ENCODE measurements at regions not wholly inside any gene's neighbourhood (a gene's known extent, or its start where the extent isn't known, plus 50 kb on each side); places are given as distances from the start of the nearest gene placed in this dataset.
"Not testable (repeated sequence)": the region's sequence is repeated elsewhere in the genome, so short reads cannot be mapped to it uniquely, and the experiment has no call there.

- TF ChIP-seq, protein P1, sequence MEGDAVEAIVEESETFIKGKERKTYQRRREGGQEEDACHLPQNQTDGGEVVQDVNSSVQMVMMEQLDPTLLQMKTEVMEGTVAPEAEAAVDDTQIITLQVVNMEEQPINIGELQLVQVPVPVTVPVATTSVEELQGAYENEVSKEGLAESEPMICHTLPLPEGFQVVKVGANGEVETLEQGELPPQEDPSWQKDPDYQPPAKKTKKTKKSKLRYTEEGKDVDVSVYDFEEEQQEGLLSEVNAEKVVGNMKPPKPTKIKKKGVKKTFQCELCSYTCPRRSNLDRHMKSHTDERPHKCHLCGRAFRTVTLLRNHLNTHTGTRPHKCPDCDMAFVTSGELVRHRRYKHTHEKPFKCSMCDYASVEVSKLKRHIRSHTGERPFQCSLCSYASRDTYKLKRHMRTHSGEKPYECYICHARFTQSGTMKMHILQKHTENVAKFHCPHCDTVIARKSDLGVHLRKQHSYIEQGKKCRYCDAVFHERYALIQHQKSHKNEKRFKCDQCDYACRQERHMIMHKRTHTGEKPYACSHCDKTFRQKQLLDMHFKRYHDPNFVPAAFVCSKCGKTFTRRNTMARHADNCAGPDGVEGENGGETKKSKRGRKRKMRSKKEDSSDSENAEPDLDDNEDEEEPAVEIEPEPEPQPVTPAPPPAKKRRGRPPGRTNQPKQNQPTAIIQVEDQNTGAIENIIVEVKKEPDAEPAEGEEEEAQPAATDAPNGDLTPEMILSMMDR (conservative IDR thresholded peaks at IDR 0.05; ENCODE audit: low read depth in 2 of 2), result not testable (repeated sequence)
- TF ChIP-seq ZNF114 (CRISPR knock-in tag; IDR thresholded peaks at IDR 0.05); REST (IDR thresholded peaks at IDR 0.05; ENCODE audit: unreplicated experiment); JUNB (IDR thresholded peaks at IDR 0.05; ENCODE audit: unreplicated experiment); CREB1 (CRISPR knock-in tag; IDR thresholded peaks at IDR 0.05; ENCODE audit: low read depth); POLR2AphosphoS5 (IDR thresholded peaks at IDR 0.05; ENCODE audit: low read depth); EZH2 (IDR thresholded peaks at IDR 0.05; ENCODE audit: low read depth, unreplicated experiment); EZH2phosphoT487 (IDR thresholded peaks at IDR 0.05; ENCODE audit: unreplicated experiment): not testable (repeated sequence)
Observed at GRCh38 chr1:146511047-146511777, 282.4 kb upstream of the NOTCH2NLA start.
